Suprapubic skin (tissue), 4 donors: ENCODE measurements at regions not wholly inside any gene's neighbourhood (a gene's known extent, or its start where the extent isn't known, plus 50 kb on each side); places are given as distances from the start of the nearest gene placed in this dataset.

ENCODE experiments used
- EP300 ChIP-seq: sonication (generic); formaldehyde crosslinking; IDR thresholded peaks from one replicate; pipeline ENCODE4 v1.6.1; 2017; ENCODE audit warnings: antibody characterized with exemption
- POLR2A ChIP-seq, 2 donors: fragments of 450-650 bp; IDR thresholded peaks; one replicate each; pipeline ENCODE4 v1.6.1; 2017; ENCODE audit warnings: antibody characterized with exemption in 2 of 2, mild to moderate bottlenecking in 2 of 2, moderate library complexity in 2 of 2
- POLR2AphosphoS5 ChIP-seq, 3 donors: sonication (generic); formaldehyde crosslinking; IDR thresholded peaks; one replicate each; pipeline ENCODE4 v1.6.1; 2017; ENCODE audit warnings: antibody characterized with exemption in 3 of 3
- TF ChIP-seq, protein P1 (sequence below), 2 donors: fragments of 200-600 bp in 1 of 2; fragments of 450-650 bp in 1 of 2; sonication (generic) in 1 of 2; IDR thresholded peaks; one replicate each; pipeline ENCODE4 v1.5.1; 2016 to 2019; ENCODE audit warnings: antibody characterized with exemption in 2 of 2, mild to moderate bottlenecking in 1 of 2, moderate library complexity in 1 of 2

DNA sequence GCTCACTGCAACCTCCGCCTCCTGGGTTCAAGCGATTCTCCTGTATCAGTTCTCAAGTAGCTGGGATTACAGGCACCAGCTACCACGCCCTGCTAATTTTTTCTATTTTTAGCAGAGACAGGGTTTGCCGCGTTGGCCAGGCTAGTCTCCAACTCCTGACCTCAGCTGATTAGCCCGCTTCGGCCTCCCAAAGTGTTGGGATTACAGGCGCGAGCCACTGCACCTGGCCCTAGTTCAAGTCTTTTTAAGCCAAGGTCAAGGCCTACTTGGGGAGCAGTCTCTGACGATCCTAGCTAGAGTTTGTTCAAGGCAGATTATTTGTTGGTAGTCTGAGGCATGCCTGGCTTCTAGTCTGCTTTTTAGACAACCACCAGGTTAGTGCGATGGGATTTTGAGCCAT lies 709.5 kb upstream of the COBL start:
- TF ChIP-seq, protein P1, sequence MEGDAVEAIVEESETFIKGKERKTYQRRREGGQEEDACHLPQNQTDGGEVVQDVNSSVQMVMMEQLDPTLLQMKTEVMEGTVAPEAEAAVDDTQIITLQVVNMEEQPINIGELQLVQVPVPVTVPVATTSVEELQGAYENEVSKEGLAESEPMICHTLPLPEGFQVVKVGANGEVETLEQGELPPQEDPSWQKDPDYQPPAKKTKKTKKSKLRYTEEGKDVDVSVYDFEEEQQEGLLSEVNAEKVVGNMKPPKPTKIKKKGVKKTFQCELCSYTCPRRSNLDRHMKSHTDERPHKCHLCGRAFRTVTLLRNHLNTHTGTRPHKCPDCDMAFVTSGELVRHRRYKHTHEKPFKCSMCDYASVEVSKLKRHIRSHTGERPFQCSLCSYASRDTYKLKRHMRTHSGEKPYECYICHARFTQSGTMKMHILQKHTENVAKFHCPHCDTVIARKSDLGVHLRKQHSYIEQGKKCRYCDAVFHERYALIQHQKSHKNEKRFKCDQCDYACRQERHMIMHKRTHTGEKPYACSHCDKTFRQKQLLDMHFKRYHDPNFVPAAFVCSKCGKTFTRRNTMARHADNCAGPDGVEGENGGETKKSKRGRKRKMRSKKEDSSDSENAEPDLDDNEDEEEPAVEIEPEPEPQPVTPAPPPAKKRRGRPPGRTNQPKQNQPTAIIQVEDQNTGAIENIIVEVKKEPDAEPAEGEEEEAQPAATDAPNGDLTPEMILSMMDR (IDR thresholded peaks at IDR 0.05) = no peak
- no peak for TF ChIP-seq POLR2A (IDR thresholded peaks at IDR 0.05)
- no peak for TF ChIP-seq EP300
- no peak for TF ChIP-seq POLR2AphosphoS5 (IDR thresholded peaks at IDR 0.05)
